ENCODE measurements at regions not wholly inside any gene's neighbourhood (a gene's known extent, or its start where the extent isn't known, plus 50 kb on each side); places are given as distances from the start of the nearest gene placed in this dataset.

- no peaks in the 10 kb centered on the region for H3K79me2 ChIP-seq (ENCODE audit: control insufficient read depth in 1 of 2, insufficient read depth in 2 of 2, low read length in 2 of 2)
- no peak overlapping the region for H3K4me2 ChIP-seq (ENCODE audit: insufficient read depth in 1 of 2, low read depth in 2 of 2, low read length in 2 of 2)
- no peak overlapping the region for H2BK20ac ChIP-seq (ENCODE audit: low read length)
- CTCF ChIA-PET (ENCODE audit: partially characterized antibody): interaction anchor here (1.9 kb wide), 1 partner anchor 627 kb away, joined by 4 read pairs; no protein-coding TSS in a partner anchor
- no peak overlapping the region for H3K4me3 ChIP-seq (ENCODE audit: extremely low read depth in 1 of 4, insufficient read depth in 2 of 4, low read depth in 3 of 4, low read length in 4 of 4)
- H3K27ac ChIP-seq (ENCODE audit: low read depth, low read length): no peak overlapping the region
- WGBS, 2 experiments (ENCODE audit: extremely low coverage in 1 of 2, insufficient coverage in 1 of 2, insufficient read length in 1 of 2, insufficient replicate concordance in 2 of 2, low coverage in 1 of 2, low lambda C conversion rate in 2 of 2, missing lambda C conversion rate in 1 of 2): 94% methylated on average over 2 of the region's 2 CpGs; no CpG with 5 or more reads in 1 of the 2 experiments
- H3K27me3 ChIP-seq (replicated peaks in 1 of 4; ENCODE audit: control insufficient read depth in 3 of 4, extremely low read depth in 1 of 4, insufficient read depth in 3 of 4, low read length in 3 of 4): no peaks in the 10 kb centered on the region; a peak in 1 of 7 replicates
- POLR2A ChIA-PET (ENCODE audit: partially characterized antibody): no interaction called here
- FAIRE-seq (no peak), DNase-seq (ENCODE audit: low read depth in 1 of 2, low spot score in 2 of 2) (no peak)
- H2BK15ac ChIP-seq (ENCODE audit: low read length): no peak overlapping the region
- no peak overlapping the region for H3K14ac ChIP-seq (ENCODE audit: insufficient read length)
- H2AFZ ChIP-seq (ENCODE audit: low read length): no peak overlapping the region
- H3K18ac ChIP-seq (ENCODE audit: extremely low read depth, low read length): no peak overlapping the region
- H2AK5ac ChIP-seq (ENCODE audit: low read depth, low read length): no peak overlapping the region
- no peaks in the 10 kb centered on the region for H4K20me1 ChIP-seq (replicated peaks in 1 of 2; ENCODE audit: control insufficient read depth in 1 of 2, insufficient read depth in 2 of 2, low read length in 2 of 2)
- no peak overlapping the region for H4K5ac ChIP-seq (ENCODE audit: insufficient read length, low read depth, low read length)
- H4K91ac ChIP-seq (replicated peaks; ENCODE audit: insufficient read length, low read length): no peak overlapping the region
- H2BK12ac ChIP-seq (ENCODE audit: low read depth, low read length): no peak overlapping the region; the same call in 1 of the 2 replicates
- no peak overlapping the region for H3K9ac ChIP-seq (replicated peaks in 1 of 4; ENCODE audit: extremely low read depth in 1 of 4, low read depth in 3 of 4, low read length in 3 of 4)
- H3K79me1 ChIP-seq (ENCODE audit: low read depth, low read length): no peaks in the 10 kb centered on the region
- H2BK120ac ChIP-seq (replicated peaks; ENCODE audit: low read depth, low read length): no peak overlapping the region
- peaks cover 0 to 13% (median 4%) of the 10 kb centered on the region in 4 experiments; a peak in 5 of 7 replicates for H3K4me1 ChIP-seq (replicated peaks in 1 of 4; ENCODE audit: control insufficient read depth in 3 of 4, insufficient read depth in 4 of 4, low read length in 3 of 4)
- H2BK5ac ChIP-seq (ENCODE audit: low read depth, low read length): no peak overlapping the region
- H3K9me3 ChIP-seq (ENCODE audit: insufficient read depth in 2 of 2, low read depth in 1 of 2, low read length in 1 of 2): no peaks in the 10 kb centered on the region
- H4K8ac ChIP-seq (ENCODE audit: extremely low read depth, insufficient read depth, low read length): no peak overlapping the region
- no peak overlapping the region for H3K23ac ChIP-seq (ENCODE audit: insufficient read length)
- H3K36me3 ChIP-seq (ENCODE audit: control insufficient read depth in 2 of 4, insufficient read depth in 4 of 4, low read length in 3 of 4): no peaks in the 10 kb centered on the region
- H3K4ac ChIP-seq (replicated peaks; ENCODE audit: insufficient read length, low read depth, low read length): no peak overlapping the region
- TF ChIP-seq CBX8 (IDR thresholded peaks at IDR 0.05; ENCODE audit: borderline replicate concordance, low read depth, low read length) (no peak), SP1 (IDR thresholded peaks at IDR 0.05; ENCODE audit: low read depth, low read length) (no peak), BCL11A (IDR thresholded peaks at IDR 0.05; ENCODE audit: low read depth in 2 of 2, low read length in 2 of 2) (no peak), HDAC2 (IDR thresholded peaks at IDR 0.05; ENCODE audit: borderline replicate concordance in 1 of 2, low read depth in 2 of 2, low read length in 2 of 2) (no peak), EP300 (IDR thresholded peaks at IDR 0.05; ENCODE audit: borderline replicate concordance in 1 of 2, low read depth in 2 of 2, low read length in 2 of 2) (no peak), MAFK (IDR thresholded peaks at IDR 0.05; ENCODE audit: low read depth, low read length) (no peak), PHF8 (conservative IDR thresholded peaks at IDR 0.05; ENCODE audit: low read depth, low read length) (no peak)
- TF ChIP-seq, protein P1, sequence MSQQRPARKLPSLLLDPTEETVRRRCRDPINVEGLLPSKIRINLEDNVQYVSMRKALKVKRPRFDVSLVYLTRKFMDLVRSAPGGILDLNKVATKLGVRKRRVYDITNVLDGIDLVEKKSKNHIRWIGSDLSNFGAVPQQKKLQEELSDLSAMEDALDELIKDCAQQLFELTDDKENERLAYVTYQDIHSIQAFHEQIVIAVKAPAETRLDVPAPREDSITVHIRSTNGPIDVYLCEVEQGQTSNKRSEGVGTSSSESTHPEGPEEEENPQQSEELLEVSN (IDR thresholded peaks at IDR 0.05): no peak
- no peak overlapping the region for H3K56ac ChIP-seq (replicated peaks; ENCODE audit: insufficient read length, low read depth, low read length)
- no peaks in the 10 kb centered on the region for H3K23me2 ChIP-seq (ENCODE audit: low read depth, low read length)
These were observed 118.8 kb downstream of the ADTRP start for GRCh38 chr6:11659757-11660156.

Data from H1 (cell line).